Prostate gland (tissue), 2 donors: ENCODE measurements at regions not wholly inside any gene's neighbourhood (a gene's known extent, or its start where the extent isn't known, plus 50 kb on each side); places are given as distances from the start of the nearest gene placed in this dataset.

Experiments used
- DNase-seq: peaks from one replicate; pipeline ENCODE4 v3.0.0-alpha.2; 2019; ENCODE audit warnings: low spot score
- H3K27ac ChIP-seq, 2 donors: fragments of 200-600 bp; sonication (generic); 2 replicates each; pipeline ENCODE4 v1.5.1; 2017 to 2019
- H3K27me3 ChIP-seq: fragments of 200-600 bp; sonication (generic); replicated peaks from 2 replicates; pipeline ENCODE4 v1.5.1; 2019; ENCODE audit not compliant: insufficient read depth
- H3K36me3 ChIP-seq, 2 donors: fragments of 200-600 bp; sonication (generic); 1 replicate in 1 of 2; 2 replicates in 1 of 2; pipeline versions ENCODE4 v1.5.1 to v1.8.1; 2017 to 2019
- H3K4me1 ChIP-seq: fragments of 200-600 bp; sonication (generic); replicated peaks from 2 replicates; pipeline ENCODE4 v1.5.1; 2019
- H3K4me3 ChIP-seq, 2 donors: fragments of 200-600 bp; sonication (generic); 2 replicates each; pipeline ENCODE4 v1.5.1; 2017 to 2019
- H3K9me3 ChIP-seq: fragments of 200-600 bp; sonication (generic); 2 replicates; pipeline ENCODE4 v1.5.1; 2017
- CTCF ChIP-seq, 4 experiments: fragments of 200-600 bp in 2 of 4; fragments of 450-650 bp in 2 of 4; sonication (generic) in 2 of 4; IDR thresholded peaks; 1 replicate in 3 of 4; 2 replicates in 1 of 4; pipeline ENCODE4 v1.5.1; 2016 to 2019; ENCODE audit warnings: antibody characterized with exemption in 4 of 4, mild to moderate bottlenecking in 2 of 4, moderate library complexity in 2 of 4
- POLR2A ChIP-seq: fragments of 450-650 bp; IDR thresholded peaks from one replicate; pipeline ENCODE4 v1.6.1; 2016; ENCODE audit warnings: antibody characterized with exemption, mild to moderate bottlenecking
- POLR2AphosphoS5 ChIP-seq: sonication (generic); formaldehyde crosslinking; IDR thresholded peaks from one replicate; pipeline ENCODE4 v1.6.1; 2017; ENCODE audit warnings: antibody characterized with exemption
- WGBS: methylation state at CpG from one replicate; pipeline ENCODE4 v1.1.5; 2018; 5-methylcytosine and 5-hydroxymethylcytosine counted together
- intact Hi-C: fragments of 100-400 bp; cut with DNase I; formaldehyde crosslinking; loops from one replicate; pipeline ENCODE4 v1.14.2; 2022

GRCh38 chr5:66234241-66234640, 90.1 kb downstream of the SREK1 start:
- H3K36me3 ChIP-seq: no peaks in the 10 kb centered on the region
- 96% methylated on average over 8 of the region's 8 CpGs for WGBS
- TF ChIP-seq POLR2AphosphoS5 (no peak), POLR2A (no peak), CTCF (IDR thresholded peaks at IDR 0.05) (no peak)
- H3K9me3 ChIP-seq: no peaks in the 10 kb centered on the region
- no peak overlapping the region for H3K27ac ChIP-seq
- DNase-seq: no peak
- no peaks in the 10 kb centered on the region for H3K27me3 ChIP-seq
- no peak overlapping the region for H3K4me3 ChIP-seq
- intact Hi-C loops: no loop called here
- H3K4me1 ChIP-seq: no peaks in the 10 kb centered on the region

GRCh38 chr5:66238435-66238834, 94.3 kb downstream of the SREK1 start:
- Histone ChIP-seq H3K27ac (no peak overlapping the region), H3K4me1 (no peaks in the 10 kb centered on the region), H3K4me3 (no peak overlapping the region), H3K36me3 (no peaks in the 10 kb centered on the region), H3K27me3 (no peaks in the 10 kb centered on the region), H3K9me3 (no peaks in the 10 kb centered on the region)
- DNase-seq: no peak
- no peak for TF ChIP-seq POLR2AphosphoS5
- TF ChIP-seq POLR2A: no peak
- TF ChIP-seq CTCF (IDR thresholded peaks at IDR 0.05): no peak
- intact Hi-C loops: no loop called here
- WGBS: 70% methylated on average over 6 of the region's 6 CpGs

- WGBS: 84% methylated on average over 1 of the region's 1 CpG
- H3K4me3 ChIP-seq: no peak overlapping the region
- intact Hi-C loops: no loop called here
- TF ChIP-seq POLR2AphosphoS5 (no peak), CTCF (IDR thresholded peaks at IDR 0.05) (no peak), POLR2A (no peak)
- no peak for DNase-seq
- no peak overlapping the region for H3K27ac ChIP-seq
- no peaks in the 10 kb centered on the region for H3K27me3 ChIP-seq
- H3K36me3 ChIP-seq: no peaks in the 10 kb centered on the region
- no peaks in the 10 kb centered on the region for H3K9me3 ChIP-seq
- no peaks in the 10 kb centered on the region for H3K4me1 ChIP-seq
Observed at GRCh38 chr5:66239034-66239433, 94.9 kb downstream of the SREK1 start.

- Histone ChIP-seq H3K27ac (no peak overlapping the region), H3K36me3 (no peaks in the 10 kb centered on the region), H3K4me3 (no peak overlapping the region), H3K9me3 (no peaks in the 10 kb centered on the region), H3K4me1 (no peaks in the 10 kb centered on the region), H3K27me3 (no peaks in the 10 kb centered on the region)
- DNase-seq: no peak
- TF ChIP-seq POLR2A (no peak), POLR2AphosphoS5 (no peak), CTCF (IDR thresholded peaks at IDR 0.05) (no peak)
- intact Hi-C loops: no loop called here
- 88% methylated on average over 12 of the region's 12 CpGs for WGBS
Observed at GRCh38 chr5:66241136-66241825, 97.2 kb downstream of the SREK1 start.

- no peaks in the 10 kb centered on the region for H3K9me3 ChIP-seq
- H3K27me3 ChIP-seq: no peaks in the 10 kb centered on the region
- no peak overlapping the region for H3K4me3 ChIP-seq
- DNase-seq: no peak
- WGBS: 85% methylated on average over 5 of the region's 5 CpGs
- no peak overlapping the region for H3K27ac ChIP-seq
- H3K36me3 ChIP-seq: no peaks in the 10 kb centered on the region
- intact Hi-C loops: no loop called here
- TF ChIP-seq POLR2AphosphoS5 (no peak), POLR2A (no peak), CTCF (IDR thresholded peaks at IDR 0.05) (no peak)
- H3K4me1 ChIP-seq: no peaks in the 10 kb centered on the region
Observed at GRCh38 chr5:66242050-66242715, 98.1 kb downstream of the SREK1 start.
